GM12878 (cell line): ENCODE measurements at regions not wholly inside any gene's neighbourhood (a gene's known extent, or its start where the extent isn't known, plus 50 kb on each side); places are given as distances from the start of the nearest gene placed in this dataset.

Experiments used
- ATAC-seq: fragments of 200-7000 bp; cut with Tn5 transposase; 3 replicates; pipeline ENCODE4 v1.9.1; 2020; ENCODE audit warnings: mild to moderate bottlenecking, moderate library complexity
- BruUV-seq: library from RNA; stranded (reverse); fragments of 400-500 nt; replicated peaks from 2 replicates; lab custom pipeline; 2021; lab: Mats Ljungman, UMichigan
- CTCF ChIA-PET: fragments of 300-600 bp; sonication (Branson Sonifier 250); formaldehyde crosslinking; extraction: SDS; loops from one replicate; lab custom pipeline; 2021; ENCODE audit warnings: inconsistent platforms; lab: Yijun Ruan, JAX
- POLR2A ChIA-PET: fragments of 350-600 bp; formaldehyde crosslinking; extraction: SDS; loops from one replicate; lab custom pipeline; 2021; ENCODE audit warnings: inconsistent platforms; lab: Charles Lee
- RAD21 ChIA-PET: fragments of 300-600 bp; sonication (Branson Sonifier 250); formaldehyde crosslinking; loops from one replicate; lab custom pipeline; 2023; ENCODE audit warnings: antibody characterized with exemption; ENCODE audit not compliant: unreplicated experiment; lab: Charles Lee
- SMC1A ChIA-PET: fragments of 300-600 bp; sonication (Branson Sonifier 250); formaldehyde crosslinking; loops from one replicate; lab custom pipeline; 2023; ENCODE audit not compliant: unreplicated experiment, uncharacterized antibody; lab: Charles Lee
- DNase-seq: peaks from one replicate; pipeline ENCODE4 v3.0.0-alpha.2; 2011; ENCODE audit warnings: low read depth, low spot score
- FAIRE-seq: peaks from 3 replicates; lab custom pipeline; 2011; peaks lifted over from hg19 to GRCh38; lab: Jason Lieb, UNC
- H2AFZ ChIP-seq: 2 replicates; pipeline ENCODE4 v1.6.0; 2011; ENCODE audit warnings: low read depth, low read length, control low read depth; ENCODE audit not compliant: control insufficient read depth
- H3K27ac ChIP-seq: 2 replicates; pipeline ENCODE4 v1.5.1; 2011; ENCODE audit warnings: control low read depth; ENCODE audit not compliant: control insufficient read depth, insufficient read depth
- H3K27me3 ChIP-seq, 2 experiments: replicated peaks in 1 of 2; 2 replicates each; pipeline versions ENCODE4 v1.6.0 to v1.6.1; 2011; ENCODE audit warnings: low read length in 1 of 2; ENCODE audit not compliant: control insufficient read depth in 2 of 2, insufficient read depth in 2 of 2
- H3K36me3 ChIP-seq, 2 experiments: 2 replicates each; pipeline ENCODE4 v1.5.1; 2011; ENCODE audit warnings: low read length in 1 of 2; ENCODE audit not compliant: control insufficient read depth in 2 of 2, insufficient read depth in 2 of 2
- H3K4me1 ChIP-seq: 2 replicates; pipeline ENCODE4 v1.6.1; 2011; ENCODE audit warnings: mild to moderate bottlenecking, low read length, moderate library complexity, mixed read lengths; ENCODE audit not compliant: control insufficient read depth, insufficient read depth
- H3K4me2 ChIP-seq: 2 replicates; pipeline ENCODE4 v1.6.0; 2011; ENCODE audit warnings: control low read depth; ENCODE audit not compliant: control insufficient read depth, insufficient read depth
- H3K4me3 ChIP-seq: fragments of 200-600 bp; sonication (generic); 2 replicates; pipeline ENCODE4 v1.5.1; 2016
- H3K79me2 ChIP-seq: 2 replicates; pipeline ENCODE4 v1.6.0; 2011; ENCODE audit warnings: low read length; ENCODE audit not compliant: control insufficient read depth, insufficient read depth
- H3K9ac ChIP-seq: 2 replicates; pipeline ENCODE4 v1.8.0; 2011; ENCODE audit warnings: low read length, control low read depth, mixed read lengths; ENCODE audit not compliant: control insufficient read depth, insufficient read depth
- H3K9me3 ChIP-seq: replicated peaks from 3 replicates; pipeline ENCODE4 v1.5.1; 2011; ENCODE audit warnings: mild to moderate bottlenecking, low read length; ENCODE audit not compliant: control insufficient read depth, insufficient read depth
- H4K20me1 ChIP-seq: 2 replicates; pipeline ENCODE4 v1.6.0; 2011; ENCODE audit not compliant: control insufficient read depth, insufficient read depth
- BRCA1 ChIP-seq: IDR thresholded peaks from 2 replicates; pipeline ENCODE4 v1.6.1; 2011; ENCODE audit warnings: low read depth, low read length, improper control_type of control experiment
- CHD1 ChIP-seq: IDR thresholded peaks from 2 replicates; pipeline ENCODE4 v1.6.1; 2012; ENCODE audit warnings: low read depth, low read length, improper control_type of control experiment
- CHD4 ChIP-seq: fragments of 200-600 bp; sonication (generic); IDR thresholded peaks from 2 replicates; pipeline ENCODE4 v1.6.1; 2016; ENCODE audit warnings: mild to moderate bottlenecking
- CTCF ChIP-seq, 3 experiments: IDR thresholded peaks in 2 of 3; conservative IDR thresholded peaks in 1 of 3; 2 replicates each; pipeline ENCODE4 v1.5.1; 2011; ENCODE audit warnings: low read depth in 3 of 3, low read length in 3 of 3, mild to moderate bottlenecking in 3 of 3, control low read depth in 2 of 3, moderate library complexity in 2 of 3, inconsistent platforms in 1 of 3, mixed read lengths in 1 of 3; ENCODE audit not compliant: control insufficient read depth in 2 of 3, insufficient read depth in 1 of 3; ENCODE audit errors: extremely low read depth in 1 of 3
- DPF2 ChIP-seq: fragments of 450-650 bp; IDR thresholded peaks from 2 replicates; pipeline ENCODE4 v1.6.1; 2017; ENCODE audit warnings: mild to moderate bottlenecking
- EP300 ChIP-seq, 2 experiments: fragments of 150-350 bp in 1 of 2; IDR thresholded peaks; 2 replicates each; pipeline ENCODE4 v1.6.1; 2011 to 2012; ENCODE audit warnings: low read depth in 2 of 2, low read length in 2 of 2, borderline replicate concordance in 1 of 2, improper control_type of control experiment in 1 of 2, inconsistent platforms in 1 of 2; ENCODE audit not compliant: control insufficient read depth in 1 of 2
- FOXM1 ChIP-seq: IDR thresholded peaks from 2 replicates; pipeline ENCODE4 v1.6.1; 2012; ENCODE audit warnings: low read depth, mild to moderate bottlenecking, inconsistent platforms, low read length, moderate library complexity
- IRF4 ChIP-seq: IDR thresholded peaks from 2 replicates; pipeline ENCODE4 v1.6.1; 2011; ENCODE audit warnings: low read depth, low read length
- JUND ChIP-seq: IDR thresholded peaks from 2 replicates; pipeline ENCODE4 v1.6.1; 2012; ENCODE audit warnings: low read depth, mild to moderate bottlenecking, low read length, improper control_type of control experiment, moderate library complexity
- MTA2 ChIP-seq: fragments of 450-650 bp; IDR thresholded peaks from 2 replicates; pipeline ENCODE4 v1.6.1; 2016; ENCODE audit warnings: low read depth, mild to moderate bottlenecking, moderate library complexity
- NFIC ChIP-seq: IDR thresholded peaks from 2 replicates; pipeline ENCODE4 v1.6.1; 2012; ENCODE audit warnings: low read depth, mild to moderate bottlenecking, inconsistent platforms, low read length, moderate library complexity
- POU2F2 ChIP-seq: IDR thresholded peaks from 3 replicates; pipeline ENCODE4 v1.6.1; 2011; ENCODE audit warnings: low read depth, mild to moderate bottlenecking, low read length, borderline replicate concordance
- RAD51 ChIP-seq: fragments of 450-650 bp; IDR thresholded peaks from 2 replicates; pipeline ENCODE4 v1.6.1; 2016; ENCODE audit warnings: moderate library complexity, mild to moderate bottlenecking, inconsistent platforms
- STAT3 ChIP-seq: IDR thresholded peaks from 2 replicates; pipeline ENCODE4 v1.6.1; 2011; ENCODE audit warnings: low read depth, low read length, improper control_type of control experiment
- ZNF217 ChIP-seq: fragments of 450-650 bp; IDR thresholded peaks from 2 replicates; pipeline ENCODE4 v1.6.1; 2017; ENCODE audit warnings: antibody characterized with exemption, mild to moderate bottlenecking
- ZNF384 ChIP-seq: IDR thresholded peaks from 2 replicates; pipeline ENCODE4 v1.6.1; 2012; ENCODE audit warnings: low read depth, mild to moderate bottlenecking, low read length, improper control_type of control experiment, borderline replicate concordance
- WGBS: methylation state at CpG from one replicate; pipeline ENCODE4 v1.1.6; 2016; ENCODE audit warnings: low lambda C conversion rate; ENCODE audit not compliant: insufficient replicate concordance, insufficient coverage; ENCODE audit errors: missing lambda C conversion rate; 5-methylcytosine and 5-hydroxymethylcytosine counted together
- in situ Hi-C: fragments of 300-500 bp; cut with MboI; formaldehyde crosslinking; loops from 9 replicates; pipeline ENCODE4 v1.14.3; 2018; ENCODE audit warnings: mixed read lengths
- intact Hi-C: fragments of 100-400 bp; cut with micrococcal nuclease; formaldehyde crosslinking; loops from one replicate; pipeline ENCODE4 v1.14.2; 2022; ENCODE audit not compliant: unreplicated experiment
- TF ChIP-seq, protein P1 (sequence below): IDR thresholded peaks from 2 replicates; pipeline ENCODE4 v1.6.1; 2011; ENCODE audit warnings: borderline replicate concordance, low read depth, mild to moderate bottlenecking, moderate library complexity, low read length; ENCODE audit not compliant: insufficient read depth, poor library complexity, severe bottlenecking
- TF ChIP-seq, protein P2 (sequence below): IDR thresholded peaks from 2 replicates; pipeline ENCODE4 v1.6.1; 2011; ENCODE audit warnings: low read depth, low read length, improper control_type of control experiment, borderline replicate concordance

DNA sequence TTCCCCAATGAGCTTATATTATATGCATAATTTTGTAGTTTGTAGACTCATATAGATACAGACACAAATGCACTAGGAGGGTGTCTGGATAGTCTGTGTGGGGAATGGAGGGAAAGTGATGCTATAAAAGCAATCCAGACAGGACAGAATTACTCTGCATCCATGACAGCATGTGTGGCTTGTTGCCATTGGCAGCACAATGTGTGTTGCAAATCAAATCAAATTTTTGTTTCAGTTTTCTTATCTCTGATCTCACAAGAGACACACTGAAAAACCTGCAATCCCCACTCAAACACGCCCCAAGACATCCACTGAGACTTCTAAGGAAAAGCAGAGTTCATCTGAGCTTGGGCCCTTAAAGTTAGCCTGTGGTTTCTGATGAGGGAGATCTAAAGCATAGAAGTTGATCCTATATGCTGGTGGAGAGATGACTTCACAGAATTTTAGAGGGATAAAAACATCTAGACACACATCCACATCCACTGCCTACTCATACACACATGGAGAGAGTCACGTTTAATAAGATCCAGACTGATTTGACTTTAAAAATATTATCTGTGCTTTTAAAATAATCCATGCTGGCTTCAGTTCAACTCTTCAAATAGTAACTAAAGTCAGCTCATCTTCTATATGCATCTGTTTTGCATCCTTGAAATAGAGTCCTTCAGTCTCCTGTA is 313.0 kb upstream of the PLXNA2 start:
- FAIRE-seq (no peak), DNase-seq (no peak), ATAC-seq (no peak)
- BruUV-seq = no TSS peak
- H2AFZ ChIP-seq = no peak overlapping the region
- H3K4me1 ChIP-seq = no peaks in the 10 kb centered on the region
- intact Hi-C loops (no loop called here), in situ Hi-C loops (no loop called here)
- no peak overlapping the region for H3K9ac ChIP-seq
- no peaks in the 10 kb centered on the region for H3K36me3 ChIP-seq
- H3K27me3 ChIP-seq = peaks cover 0 to 4% of the 10 kb centered on the region in 2 experiments; a peak in 1 of 4 replicates
- no peaks in the 10 kb centered on the region for H3K79me2 ChIP-seq
- H3K9me3 ChIP-seq = no peaks in the 10 kb centered on the region; the same call in 2 of the 3 replicates
- 0% methylated on average over 2 of the region's 2 CpGs for WGBS
- H3K4me2 ChIP-seq = no peak overlapping the region
- H3K4me3 ChIP-seq = no peak overlapping the region
- RAD21 ChIA-PET = no interaction called here
- H4K20me1 ChIP-seq = no peaks in the 10 kb centered on the region
- CTCF ChIA-PET = interaction anchor here (1.0 kb wide), 1 partner anchor 49 kb away, joined by 3 read pairs; no protein-coding TSS in a partner anchor
- no peak overlapping the region for H3K27ac ChIP-seq
- POLR2A ChIA-PET = no interaction called here
- SMC1A ChIA-PET = no interaction called here
- TF ChIP-seq RAD51 = no peak
- no peak for TF ChIP-seq MTA2
- TF ChIP-seq POU2F2 = no peak
- TF ChIP-seq, protein P1, sequence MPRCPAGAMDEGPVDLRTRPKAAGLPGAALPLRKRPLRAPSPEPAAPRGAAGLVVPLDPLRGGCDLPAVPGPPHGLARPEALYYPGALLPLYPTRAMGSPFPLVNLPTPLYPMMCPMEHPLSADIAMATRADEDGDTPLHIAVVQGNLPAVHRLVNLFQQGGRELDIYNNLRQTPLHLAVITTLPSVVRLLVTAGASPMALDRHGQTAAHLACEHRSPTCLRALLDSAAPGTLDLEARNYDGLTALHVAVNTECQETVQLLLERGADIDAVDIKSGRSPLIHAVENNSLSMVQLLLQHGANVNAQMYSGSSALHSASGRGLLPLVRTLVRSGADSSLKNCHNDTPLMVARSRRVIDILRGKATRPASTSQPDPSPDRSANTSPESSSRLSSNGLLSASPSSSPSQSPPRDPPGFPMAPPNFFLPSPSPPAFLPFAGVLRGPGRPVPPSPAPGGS = no peak
- TF ChIP-seq, protein P2, sequence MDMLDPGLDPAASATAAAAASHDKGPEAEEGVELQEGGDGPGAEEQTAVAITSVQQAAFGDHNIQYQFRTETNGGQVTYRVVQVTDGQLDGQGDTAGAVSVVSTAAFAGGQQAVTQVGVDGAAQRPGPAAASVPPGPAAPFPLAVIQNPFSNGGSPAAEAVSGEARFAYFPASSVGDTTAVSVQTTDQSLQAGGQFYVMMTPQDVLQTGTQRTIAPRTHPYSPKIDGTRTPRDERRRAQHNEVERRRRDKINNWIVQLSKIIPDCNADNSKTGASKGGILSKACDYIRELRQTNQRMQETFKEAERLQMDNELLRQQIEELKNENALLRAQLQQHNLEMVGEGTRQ = no peak
- no peak for TF ChIP-seq CHD1
- no peak for TF ChIP-seq FOXM1
- TF ChIP-seq CHD4 = no peak
- no peak for TF ChIP-seq JUND
- TF ChIP-seq EP300 (IDR thresholded peaks at IDR 0.05; ENCODE audit: borderline replicate concordance in 1 of 2, control insufficient read depth in 1 of 2, low read depth in 2 of 2, low read length in 2 of 2) = no peak
- no peak for TF ChIP-seq CTCF (IDR thresholded peaks at IDR 0.05 in 2 of 3, conservative IDR thresholded peaks at IDR 0.05 in 1 of 3; ENCODE audit: control insufficient read depth in 2 of 3, extremely low read depth in 1 of 3, insufficient read depth in 1 of 3, low read depth in 3 of 3, low read length in 3 of 3)
- no peak for TF ChIP-seq ZNF217
- TF ChIP-seq IRF4 = no peak
- no peak for TF ChIP-seq BRCA1
- TF ChIP-seq STAT3 = no peak
- TF ChIP-seq ZNF384 = no peak
- TF ChIP-seq NFIC = no peak
- TF ChIP-seq DPF2 = no peak
